IMR-90 (cell line): ENCODE measurements at regions not wholly inside any gene's neighbourhood (a gene's known extent, or its start where the extent isn't known, plus 50 kb on each side); places are given as distances from the start of the nearest gene placed in this dataset.

Experiments
- ATAC-seq: fragments of 200-7000 bp; cut with Tn5 transposase; 2 replicates; pipeline ENCODE4 v1.9.1; 2020; ENCODE audit warnings: low read depth, mild to moderate bottlenecking, moderate library complexity
- BruUV-seq: library from RNA; stranded (reverse); fragments of 400-500 nt; replicated peaks from 2 replicates; lab custom pipeline; 2021; lab: Mats Ljungman, UMichigan
- CTCF ChIA-PET: fragments of 300-600 bp; formaldehyde crosslinking; extraction: SDS; loops from one replicate; lab custom pipeline; 2021; ENCODE audit warnings: antibody characterized with exemption; lab: Yijun Ruan, JAX
- POLR2A ChIA-PET: fragments of 300-600 bp; sonication (Branson Sonifier 250); formaldehyde crosslinking; loops from one replicate; lab custom pipeline; 2022; ENCODE audit warnings: antibody characterized with exemption; ENCODE audit not compliant: unreplicated experiment; lab: Charles Lee
- DNase-seq: peaks from one replicate; pipeline ENCODE4 v3.0.0; 2013
- H2AFZ ChIP-seq: replicated peaks from 2 replicates; pipeline ENCODE3; 2013; ENCODE audit warnings: low read length, mild to moderate bottlenecking; ENCODE audit not compliant: poor library complexity
- H2AK5ac ChIP-seq: 2 replicates; pipeline ENCODE4 v1.6.1; 2013; ENCODE audit warnings: low read depth, low read length, inconsistent platforms
- H2AK9ac ChIP-seq: replicated peaks from 2 replicates; pipeline ENCODE3; 2013; ENCODE audit warnings: mild to moderate bottlenecking, low read depth, low read length, moderate library complexity; ENCODE audit not compliant: poor library complexity
- H2BK120ac ChIP-seq: 2 replicates; pipeline ENCODE4 v1.6.1; 2013; ENCODE audit warnings: low read depth, low read length, inconsistent platforms
- H2BK15ac ChIP-seq: 3 replicates; pipeline ENCODE4 v1.6.1; 2013; ENCODE audit warnings: low read depth, low read length, inconsistent platforms
- H2BK20ac ChIP-seq: 2 replicates; pipeline ENCODE4 v1.6.1; 2013; ENCODE audit warnings: low read depth, mild to moderate bottlenecking, inconsistent platforms, low read length, moderate library complexity
- H2BK5ac ChIP-seq: 2 replicates; pipeline ENCODE4 v1.6.1; 2013; ENCODE audit warnings: mild to moderate bottlenecking, low read depth, low read length, inconsistent platforms; ENCODE audit not compliant: poor library complexity, severe bottlenecking
- H3K14ac ChIP-seq: replicated peaks from 2 replicates; pipeline ENCODE4 v1.6.1; 2013; ENCODE audit warnings: low read depth, low read length, inconsistent platforms
- H3K18ac ChIP-seq: 2 replicates; pipeline ENCODE4 v1.6.1; 2013; ENCODE audit warnings: low read depth, low read length, control low read depth
- H3K23ac ChIP-seq: 2 replicates; pipeline ENCODE4 v1.6.1; 2013; ENCODE audit warnings: low read depth, low read length, inconsistent platforms
- H3K27ac ChIP-seq: 2 replicates; pipeline ENCODE4 v1.5.1; 2013; ENCODE audit warnings: mild to moderate bottlenecking, control low read depth, low read length; ENCODE audit not compliant: insufficient read depth
- H3K27me3 ChIP-seq: 2 replicates; pipeline ENCODE4 v1.6.1; 2013; ENCODE audit warnings: low read length; ENCODE audit not compliant: control insufficient read depth, insufficient read depth
- H3K36me3 ChIP-seq: 2 replicates; pipeline ENCODE4 v1.6.1; 2013; ENCODE audit warnings: low read length, mixed read lengths; ENCODE audit not compliant: control insufficient read depth, insufficient read depth
- H3K4ac ChIP-seq: 2 replicates; pipeline ENCODE4 v1.6.1; 2013; ENCODE audit warnings: low read depth, low read length, inconsistent platforms
- H3K4me1 ChIP-seq: 2 replicates; pipeline ENCODE4 v1.6.1; 2013; ENCODE audit warnings: low read length, mixed read lengths; ENCODE audit not compliant: control insufficient read depth, insufficient read depth
- H3K4me2 ChIP-seq: 2 replicates; pipeline ENCODE4 v1.6.1; 2013; ENCODE audit warnings: low read depth, mild to moderate bottlenecking, control low read depth, low read length, moderate library complexity
- H3K4me3 ChIP-seq: 2 replicates; pipeline ENCODE4 v1.5.1; 2013; ENCODE audit warnings: low read depth, mild to moderate bottlenecking, control low read depth, low read length, moderate library complexity; ENCODE audit not compliant: insufficient read depth
- H3K56ac ChIP-seq: 2 replicates; pipeline ENCODE4 v1.6.1; 2013; ENCODE audit warnings: low read length, inconsistent platforms; ENCODE audit not compliant: insufficient read depth; ENCODE audit errors: extremely low read depth
- H3K79me1 ChIP-seq, 2 experiments: 2 replicates each; pipeline ENCODE4 v1.6.1; 2013; ENCODE audit warnings: low read length in 2 of 2, inconsistent platforms in 1 of 2, low read depth in 1 of 2
- H3K9ac ChIP-seq: 2 replicates; pipeline ENCODE4 v1.6.1; 2013; ENCODE audit warnings: low read depth, low read length, control low read depth
- H3K9me1 ChIP-seq: 2 replicates; pipeline ENCODE4 v1.6.1; 2013; ENCODE audit warnings: low read length, inconsistent platforms; ENCODE audit not compliant: insufficient read depth
- H3K9me3 ChIP-seq: 2 replicates; pipeline ENCODE4 v1.6.1; 2013; ENCODE audit warnings: low read length; ENCODE audit not compliant: control insufficient read depth, insufficient read depth
- H4K20me1 ChIP-seq: 2 replicates; pipeline ENCODE4 v1.6.1; 2013; ENCODE audit warnings: low read length, inconsistent platforms; ENCODE audit not compliant: insufficient read depth
- H4K5ac ChIP-seq: 2 replicates; pipeline ENCODE4 v1.6.1; 2013; ENCODE audit warnings: mild to moderate bottlenecking, low read depth, low read length, control low read depth
- H4K8ac ChIP-seq, 2 experiments: 2 replicates each; pipeline ENCODE4 v1.6.1; 2013; ENCODE audit warnings: low read depth in 2 of 2, low read length in 2 of 2, control low read depth in 1 of 2, inconsistent platforms in 1 of 2
- H4K91ac ChIP-seq: 2 replicates; pipeline ENCODE4 v1.6.1; 2013; ENCODE audit warnings: low read depth, low read length, inconsistent platforms; ENCODE audit not compliant: insufficient read depth
- CHD1 ChIP-seq: IDR thresholded peaks from 2 replicates; pipeline ENCODE4 v1.6.1; 2012; ENCODE audit warnings: low read depth, low read length, improper control_type of control experiment
- MAFK ChIP-seq: IDR thresholded peaks from 2 replicates; pipeline ENCODE4 v1.6.1; 2012; ENCODE audit warnings: low read depth, low read length, improper control_type of control experiment
- MAZ ChIP-seq: IDR thresholded peaks from 2 replicates; pipeline ENCODE4 v1.6.1; 2012; ENCODE audit warnings: low read depth, mild to moderate bottlenecking, low read length, improper control_type of control experiment, moderate library complexity, borderline replicate concordance
- POLR2A ChIP-seq: IDR thresholded peaks from 2 replicates; pipeline ENCODE4 v1.6.1; 2012; ENCODE audit warnings: mild to moderate bottlenecking, low read depth, low read length
- RAD21 ChIP-seq: IDR thresholded peaks from 2 replicates; pipeline ENCODE4 v1.6.1; 2012; ENCODE audit warnings: low read length, improper control_type of control experiment
- RFX5 ChIP-seq: IDR thresholded peaks from 2 replicates; pipeline ENCODE4 v1.8.0; 2012; ENCODE audit warnings: low read depth, mild to moderate bottlenecking, low read length, moderate library complexity
- SMC3 ChIP-seq: fragments of 150-350 bp; IDR thresholded peaks from 2 replicates; pipeline ENCODE4 v1.6.1; 2016; ENCODE audit warnings: low read depth, mild to moderate bottlenecking, antibody characterized with exemption, low read length, moderate library complexity
- WGBS, 2 experiments: methylation state at CpG; one replicate each; pipeline versions ENCODE4 v1.1.5 to v1.1.7; 2013; ENCODE audit warnings: missing lambda C conversion rate in 2 of 2; ENCODE audit not compliant: insufficient read length in 1 of 2; ENCODE audit errors: extremely low coverage in 2 of 2; 5-methylcytosine and 5-hydroxymethylcytosine counted together
- dilution Hi-C: fragments of 300-500 bp; cut with HindIII; formaldehyde crosslinking; loops from one replicate; pipeline ENCODE4 v1.14.3; 2018; ENCODE audit warnings: low sequenced_read_pairs; ENCODE audit not compliant: unreplicated experiment
- in situ Hi-C: fragments of 300-500 bp; cut with MboI; formaldehyde crosslinking; loops from 3 replicates; pipeline ENCODE4 v1.14.3; 2019; ENCODE audit warnings: low sequenced_read_pairs, inconsistent platforms, mixed read lengths
- intact Hi-C: fragments of 100-400 bp; cut with micrococcal nuclease; formaldehyde crosslinking; loops from 2 replicates; pipeline ENCODE4 v1.10.0; 2022
- TF ChIP-seq, protein P1 (sequence below): conservative IDR thresholded peaks from 2 replicates; pipeline ENCODE4 v1.5.1; 2012; ENCODE audit warnings: mild to moderate bottlenecking, low read depth, low read length, improper control_type of control experiment
- TF ChIP-seq, protein P2 (sequence below): fragments of 150-350 bp; IDR thresholded peaks from 2 replicates; pipeline ENCODE4 v1.6.1; 2016; ENCODE audit warnings: low read depth, mild to moderate bottlenecking, low read length, moderate library complexity, borderline replicate concordance

DNA sequence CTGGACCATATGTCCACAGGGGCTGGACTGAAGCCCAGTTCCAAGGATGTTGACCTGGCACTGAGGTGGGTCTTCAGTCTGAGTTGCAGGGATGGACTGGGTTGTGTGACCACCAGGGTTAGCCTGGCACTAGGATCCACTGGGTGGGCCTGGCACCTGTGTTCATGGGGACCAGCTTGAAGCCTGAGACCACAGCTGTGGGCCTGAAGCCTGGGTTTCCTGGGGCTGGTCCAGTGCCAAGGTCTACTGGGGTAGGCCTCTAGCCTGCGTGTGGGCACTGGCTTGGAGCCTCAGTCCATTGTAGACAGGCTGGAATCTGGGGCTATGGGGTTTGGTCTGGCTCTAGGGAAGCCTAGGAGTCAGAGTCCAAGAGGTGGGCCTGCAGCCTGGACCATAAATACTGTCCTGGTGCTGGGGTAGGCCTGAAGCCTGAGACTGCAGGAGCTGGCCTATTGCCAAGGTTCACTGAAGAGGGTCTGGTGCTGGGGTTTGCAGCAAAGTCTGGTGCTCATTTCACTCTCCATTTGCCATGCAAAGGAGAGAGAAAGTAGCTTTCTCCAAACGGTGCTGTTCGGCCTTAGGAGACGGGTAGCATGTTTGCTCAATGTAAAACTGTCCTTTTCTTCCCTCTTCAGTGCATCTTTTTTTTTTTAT lies 51.2 kb upstream of the TBC1D5 start:
- dilution Hi-C loops (no loop called here), intact Hi-C loops (no loop called here), in situ Hi-C loops (no loop called here)
- ChIA-PET CTCF (no interaction called here), POLR2A (no interaction called here)
- no peaks in the 10 kb centered on the region for H3K27me3 ChIP-seq
- H3K4me3 ChIP-seq = no peak overlapping the region
- H3K4me2 ChIP-seq = no peak overlapping the region
- H2BK5ac ChIP-seq = no peak overlapping the region
- no peak overlapping the region for H2BK120ac ChIP-seq
- ATAC-seq (no peak), DNase-seq (no peak)
- H3K9ac ChIP-seq = no peak overlapping the region
- H3K79me1 ChIP-seq = no peaks in the 10 kb centered on the region
- TF ChIP-seq RAD21 (no peak), POLR2A (no peak), SMC3 (no peak), MAFK (no peak), RFX5 (no peak), CHD1 (no peak), MAZ (no peak)
- TF ChIP-seq, protein P1, sequence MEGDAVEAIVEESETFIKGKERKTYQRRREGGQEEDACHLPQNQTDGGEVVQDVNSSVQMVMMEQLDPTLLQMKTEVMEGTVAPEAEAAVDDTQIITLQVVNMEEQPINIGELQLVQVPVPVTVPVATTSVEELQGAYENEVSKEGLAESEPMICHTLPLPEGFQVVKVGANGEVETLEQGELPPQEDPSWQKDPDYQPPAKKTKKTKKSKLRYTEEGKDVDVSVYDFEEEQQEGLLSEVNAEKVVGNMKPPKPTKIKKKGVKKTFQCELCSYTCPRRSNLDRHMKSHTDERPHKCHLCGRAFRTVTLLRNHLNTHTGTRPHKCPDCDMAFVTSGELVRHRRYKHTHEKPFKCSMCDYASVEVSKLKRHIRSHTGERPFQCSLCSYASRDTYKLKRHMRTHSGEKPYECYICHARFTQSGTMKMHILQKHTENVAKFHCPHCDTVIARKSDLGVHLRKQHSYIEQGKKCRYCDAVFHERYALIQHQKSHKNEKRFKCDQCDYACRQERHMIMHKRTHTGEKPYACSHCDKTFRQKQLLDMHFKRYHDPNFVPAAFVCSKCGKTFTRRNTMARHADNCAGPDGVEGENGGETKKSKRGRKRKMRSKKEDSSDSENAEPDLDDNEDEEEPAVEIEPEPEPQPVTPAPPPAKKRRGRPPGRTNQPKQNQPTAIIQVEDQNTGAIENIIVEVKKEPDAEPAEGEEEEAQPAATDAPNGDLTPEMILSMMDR = no peak
- TF ChIP-seq, protein P2, sequence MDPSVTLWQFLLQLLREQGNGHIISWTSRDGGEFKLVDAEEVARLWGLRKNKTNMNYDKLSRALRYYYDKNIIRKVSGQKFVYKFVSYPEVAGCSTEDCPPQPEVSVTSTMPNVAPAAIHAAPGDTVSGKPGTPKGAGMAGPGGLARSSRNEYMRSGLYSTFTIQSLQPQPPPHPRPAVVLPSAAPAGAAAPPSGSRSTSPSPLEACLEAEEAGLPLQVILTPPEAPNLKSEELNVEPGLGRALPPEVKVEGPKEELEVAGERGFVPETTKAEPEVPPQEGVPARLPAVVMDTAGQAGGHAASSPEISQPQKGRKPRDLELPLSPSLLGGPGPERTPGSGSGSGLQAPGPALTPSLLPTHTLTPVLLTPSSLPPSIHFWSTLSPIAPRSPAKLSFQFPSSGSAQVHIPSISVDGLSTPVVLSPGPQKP = no peak
- no peak overlapping the region for H3K18ac ChIP-seq
- BruUV-seq = no TSS peak
- H3K14ac ChIP-seq = no peak overlapping the region
- no peak overlapping the region for H2BK20ac ChIP-seq
- no peak overlapping the region for H3K27ac ChIP-seq
- H3K4ac ChIP-seq = no peak overlapping the region
- H2BK15ac ChIP-seq = no peak overlapping the region
- H3K4me1 ChIP-seq = no peaks in the 10 kb centered on the region
- H4K20me1 ChIP-seq = no peaks in the 10 kb centered on the region
- WGBS, 2 experiments = no CpG with 5 or more reads among the region's 4 CpGs
- no peak overlapping the region for H4K91ac ChIP-seq
- H2AK5ac ChIP-seq = no peak overlapping the region
- no peak overlapping the region for H3K23ac ChIP-seq
- H3K36me3 ChIP-seq = no peaks in the 10 kb centered on the region
- no peak overlapping the region for H4K8ac ChIP-seq
- H2AFZ ChIP-seq = no peak overlapping the region
- H3K9me1 ChIP-seq = no peaks in the 10 kb centered on the region
- H4K5ac ChIP-seq = no peak overlapping the region
- H3K56ac ChIP-seq = no peak overlapping the region
- H2AK9ac ChIP-seq = no peak overlapping the region
- H3K9me3 ChIP-seq = no peaks in the 10 kb centered on the region
